ENCODE measurements at regions not wholly inside any gene's neighbourhood (a gene's known extent, or its start where the extent isn't known, plus 50 kb on each side); places are given as distances from the start of the nearest gene placed in this dataset.

DNA sequence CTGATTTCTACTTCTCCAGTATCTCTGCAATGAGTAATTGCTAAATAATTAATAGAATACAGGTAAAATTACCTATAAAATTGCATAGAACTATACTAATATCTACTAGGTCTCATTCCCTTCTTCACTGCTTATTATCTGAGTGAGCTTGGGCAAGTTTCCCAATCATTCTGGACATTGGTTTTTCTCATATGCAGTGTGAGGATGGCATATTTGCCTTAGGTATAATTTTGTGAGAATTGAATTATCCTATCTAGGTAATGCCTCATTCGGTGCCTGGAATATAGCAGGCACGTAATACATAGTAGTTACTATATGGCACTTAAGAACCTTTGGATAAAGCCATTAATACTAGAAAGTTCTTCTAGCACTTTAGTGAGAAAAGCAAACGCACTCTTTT lies 434.7 kb downstream of the GATA3 start:
- no peaks in the 10 kb centered on the region for H3K36me3 ChIP-seq (ENCODE audit: control insufficient read depth in 2 of 2, extremely low read depth in 1 of 2, insufficient read depth in 2 of 2, low read length in 2 of 2)
- H3K4me2 ChIP-seq (ENCODE audit: control insufficient read depth, extremely low read depth, insufficient read depth, low read depth, low read length): no peak overlapping the region
- TF ChIP-seq, protein P1, sequence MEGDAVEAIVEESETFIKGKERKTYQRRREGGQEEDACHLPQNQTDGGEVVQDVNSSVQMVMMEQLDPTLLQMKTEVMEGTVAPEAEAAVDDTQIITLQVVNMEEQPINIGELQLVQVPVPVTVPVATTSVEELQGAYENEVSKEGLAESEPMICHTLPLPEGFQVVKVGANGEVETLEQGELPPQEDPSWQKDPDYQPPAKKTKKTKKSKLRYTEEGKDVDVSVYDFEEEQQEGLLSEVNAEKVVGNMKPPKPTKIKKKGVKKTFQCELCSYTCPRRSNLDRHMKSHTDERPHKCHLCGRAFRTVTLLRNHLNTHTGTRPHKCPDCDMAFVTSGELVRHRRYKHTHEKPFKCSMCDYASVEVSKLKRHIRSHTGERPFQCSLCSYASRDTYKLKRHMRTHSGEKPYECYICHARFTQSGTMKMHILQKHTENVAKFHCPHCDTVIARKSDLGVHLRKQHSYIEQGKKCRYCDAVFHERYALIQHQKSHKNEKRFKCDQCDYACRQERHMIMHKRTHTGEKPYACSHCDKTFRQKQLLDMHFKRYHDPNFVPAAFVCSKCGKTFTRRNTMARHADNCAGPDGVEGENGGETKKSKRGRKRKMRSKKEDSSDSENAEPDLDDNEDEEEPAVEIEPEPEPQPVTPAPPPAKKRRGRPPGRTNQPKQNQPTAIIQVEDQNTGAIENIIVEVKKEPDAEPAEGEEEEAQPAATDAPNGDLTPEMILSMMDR (optimal IDR thresholded peaks at IDR 0.05 in 1 of 3, IDR thresholded peaks at IDR 0.05 in 1 of 3, conservative IDR thresholded peaks at IDR 0.05 in 1 of 3; ENCODE audit: extremely low read depth in 1 of 3, insufficient read depth in 2 of 3, low read length in 3 of 3): no peak
- no peak for TF ChIP-seq EZH2 (IDR thresholded peaks at IDR 0.05; ENCODE audit: low read length)
- no peaks in the 10 kb centered on the region for H3K9me3 ChIP-seq (ENCODE audit: control insufficient read depth, low read depth, low read length)
- H3K9me1 ChIP-seq (ENCODE audit: control insufficient read depth, extremely low read depth, insufficient read depth, low read length): no peaks in the 10 kb centered on the region
- dilution Hi-C loops (cut with MboI; ENCODE audit: extremely low pct_ligation_motif_present, low sequenced_read_pairs): no loop called here
- FAIRE-seq: no peak
- H3K27ac ChIP-seq (ENCODE audit: control insufficient read depth, insufficient read depth, low read length): no peak overlapping the region
- no peak overlapping the region for H2AFZ ChIP-seq (ENCODE audit: control insufficient read depth, low read length)
- no peaks in the 10 kb centered on the region for H3K79me2 ChIP-seq (ENCODE audit: control insufficient read depth, insufficient read depth, low read length)
- H4K20me1 ChIP-seq (ENCODE audit: control insufficient read depth, extremely low read depth, insufficient read depth, low read length): no peaks in the 10 kb centered on the region
- no peaks in the 10 kb centered on the region for H3K4me1 ChIP-seq (ENCODE audit: control insufficient read depth, extremely low read depth, insufficient read depth, low read length)
- H3K9ac ChIP-seq (ENCODE audit: control insufficient read depth, extremely low read depth, insufficient read depth, low read length): no peak overlapping the region
- H3K4me3 ChIP-seq (ENCODE audit: control insufficient read depth in 2 of 3, extremely low read depth in 1 of 3, insufficient read depth in 2 of 3, low read depth in 1 of 3, low read length in 3 of 3): no peak overlapping the region
- DNase-seq (ENCODE audit: low read depth, low spot score): no peak
- no peaks in the 10 kb centered on the region for H3K27me3 ChIP-seq (ENCODE audit: control insufficient read depth, extremely low read depth, insufficient read depth, low read length)

DNA sequence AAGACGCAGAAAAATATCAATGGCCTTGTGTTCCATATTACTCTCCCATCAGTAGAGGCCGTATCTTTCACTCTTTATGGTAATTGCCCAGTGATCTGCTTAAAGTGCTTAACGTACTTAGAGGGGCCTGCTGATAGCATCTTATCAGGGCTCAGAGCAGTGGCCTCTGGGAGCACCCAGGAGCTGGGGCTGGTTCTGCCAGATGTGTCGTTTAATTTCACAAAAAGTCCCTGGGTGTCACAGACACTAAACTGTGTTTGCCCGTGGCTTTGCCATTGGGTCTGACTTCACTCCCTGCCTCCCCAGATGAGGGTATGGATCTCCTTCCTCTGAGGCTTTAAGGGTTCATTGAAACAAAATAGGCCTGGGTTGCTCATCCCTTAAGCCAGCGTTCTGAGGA lies 435.3 kb downstream of the GATA3 start:
- Histone ChIP-seq H4K20me1 (ENCODE audit: control insufficient read depth, extremely low read depth, insufficient read depth, low read length) (no peaks in the 10 kb centered on the region), H3K79me2 (ENCODE audit: control insufficient read depth, insufficient read depth, low read length) (no peaks in the 10 kb centered on the region), H2AFZ (ENCODE audit: control insufficient read depth, low read length) (no peak overlapping the region), H3K4me2 (ENCODE audit: control insufficient read depth, extremely low read depth, insufficient read depth, low read depth, low read length) (no peak overlapping the region), H3K27me3 (ENCODE audit: control insufficient read depth, extremely low read depth, insufficient read depth, low read length) (no peaks in the 10 kb centered on the region), H3K9me1 (ENCODE audit: control insufficient read depth, extremely low read depth, insufficient read depth, low read length) (no peaks in the 10 kb centered on the region), H3K4me1 (ENCODE audit: control insufficient read depth, extremely low read depth, insufficient read depth, low read length) (no peaks in the 10 kb centered on the region), H3K27ac (ENCODE audit: control insufficient read depth, insufficient read depth, low read length) (no peak overlapping the region), H3K9me3 (ENCODE audit: control insufficient read depth, low read depth, low read length) (no peaks in the 10 kb centered on the region), H3K4me3 (ENCODE audit: control insufficient read depth in 2 of 3, extremely low read depth in 1 of 3, insufficient read depth in 2 of 3, low read depth in 1 of 3, low read length in 3 of 3) (no peak overlapping the region), H3K9ac (ENCODE audit: control insufficient read depth, extremely low read depth, insufficient read depth, low read length) (no peak overlapping the region), H3K36me3 (ENCODE audit: control insufficient read depth in 2 of 2, extremely low read depth in 1 of 2, insufficient read depth in 2 of 2, low read length in 2 of 2) (no peaks in the 10 kb centered on the region)
- dilution Hi-C loops (cut with MboI; ENCODE audit: extremely low pct_ligation_motif_present, low sequenced_read_pairs): no loop called here
- DNase-seq (ENCODE audit: low read depth, low spot score): no peak
- no peak for FAIRE-seq
- no peak for TF ChIP-seq EZH2 (IDR thresholded peaks at IDR 0.05; ENCODE audit: low read length)
- TF ChIP-seq, protein P1 (optimal IDR thresholded peaks at IDR 0.05 in 1 of 3, IDR thresholded peaks at IDR 0.05 in 1 of 3, conservative IDR thresholded peaks at IDR 0.05 in 1 of 3; ENCODE audit: extremely low read depth in 1 of 3, insufficient read depth in 2 of 3, low read length in 3 of 3): no peak
